Activated effector memory CD4-positive, alpha-beta T cell treated with anti-CD3 and anti-CD28 coated beads, Interleukin-2, amount 50 U/mL, for 16 hours (primary cell): ENCODE measurements at regions not wholly inside any gene's neighbourhood (a gene's known extent, or its start where the extent isn't known, plus 50 kb on each side); places are given as distances from the start of the nearest gene placed in this dataset.
"Not testable (repeated sequence)": the region's sequence is repeated elsewhere in the genome, so short reads cannot be mapped to it uniquely, and the experiment has no call there.

Experiments
- DNase-seq: peaks from one replicate; pipeline ENCODE4 v3.0.0-alpha.2; 2020

- DNase-seq: no peak
These were observed 643.9 kb downstream of the C12orf50 start for GRCh38 chr12:87385322-87385721.

GRCh38 chr12:87384226-87384625, 645.0 kb downstream of the C12orf50 start:
- no peak for DNase-seq

GRCh38 chr12:87383680-87384079, 645.5 kb downstream of the C12orf50 start:
- DNase-seq: no peak

GRCh38 chr12:87382959-87383566, 646.1 kb downstream of the C12orf50 start:
- no peak for DNase-seq

DNA sequence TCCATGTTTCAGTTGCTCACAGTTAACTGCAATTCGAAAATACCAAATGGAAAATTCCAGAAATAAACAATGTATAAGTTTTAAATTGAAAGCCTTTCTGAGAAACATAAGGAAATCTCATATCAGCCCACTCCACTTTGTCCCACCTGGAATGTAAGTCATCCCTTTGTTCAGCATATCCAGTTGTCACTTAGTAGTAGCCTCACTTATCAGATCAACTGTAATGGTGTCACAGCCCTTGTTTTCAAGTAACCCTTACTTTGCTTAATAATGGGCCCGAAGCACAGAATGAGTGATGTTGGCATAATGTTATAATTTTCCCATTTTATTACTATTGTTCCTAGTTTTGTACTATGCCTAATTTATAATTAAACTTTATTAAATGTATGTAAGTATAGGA, 646.8 kb downstream of the C12orf50 start:
- no peak for DNase-seq

DNA sequence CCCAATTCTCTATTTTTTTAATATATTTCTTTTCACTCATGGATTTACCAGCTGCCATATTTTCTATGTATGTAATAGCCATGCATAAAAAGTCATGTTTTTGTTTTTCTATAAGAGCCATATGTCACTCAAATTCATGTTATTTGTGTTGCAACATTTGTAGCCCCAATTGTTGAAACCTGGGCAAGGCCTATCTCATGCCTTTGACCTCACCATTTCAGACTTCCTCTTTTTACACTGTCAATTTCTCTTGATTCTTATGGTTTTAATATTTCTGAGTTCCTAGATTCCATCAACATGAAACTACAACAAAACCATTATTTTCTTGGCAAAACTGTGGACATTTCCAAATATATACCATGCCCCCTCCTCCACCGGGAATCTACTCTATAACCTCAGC, 647.5 kb downstream of the C12orf50 start:
- DNase-seq: no peak

- DNase-seq: no peak
These were observed 650.7 kb downstream of the C12orf50 start for GRCh38 chr12:87378526-87378925.

DNA sequence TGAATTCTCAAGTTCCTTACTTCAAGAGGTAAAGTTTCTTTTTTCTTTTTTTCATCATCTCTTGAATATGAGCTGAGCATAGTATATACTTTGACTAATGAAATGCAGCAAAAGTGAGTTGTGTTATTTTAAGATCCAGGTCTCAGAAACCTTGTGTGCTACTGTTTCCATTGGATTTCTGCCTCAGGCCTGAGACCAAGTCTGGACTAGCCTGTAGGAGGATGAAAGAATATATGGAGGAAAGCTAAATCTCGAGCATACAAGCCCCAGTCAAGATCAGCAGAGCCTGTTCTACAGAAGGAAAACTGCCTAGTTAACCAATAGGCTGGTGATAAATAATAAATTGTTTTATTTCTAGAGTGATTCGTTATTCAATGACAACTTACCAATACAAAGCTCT, 652.5 kb downstream of the C12orf50 start:
- no peak for DNase-seq

DNA sequence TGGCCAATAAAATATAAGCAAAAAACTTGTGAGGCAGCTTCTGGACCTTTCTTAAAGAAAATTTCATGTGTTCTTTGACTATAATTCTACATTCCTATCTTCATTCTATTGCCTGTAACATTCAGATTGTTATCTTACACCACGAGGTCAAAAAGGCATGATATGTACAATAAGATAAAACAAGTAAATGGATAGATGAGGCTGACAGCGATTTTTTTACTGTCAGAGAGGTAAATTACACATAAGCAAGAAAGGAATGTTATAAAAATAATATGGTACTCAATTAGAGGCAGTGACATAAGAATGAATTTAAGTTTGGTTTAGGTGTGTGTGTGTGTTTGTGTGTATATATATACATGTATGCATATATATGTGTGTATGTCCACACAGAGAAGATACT, 660.0 kb downstream of the C12orf50 start:
- DNase-seq: no peak

GRCh38 chr12:87368259-87368658, 660.9 kb downstream of the C12orf50 start:
- DNase-seq: no peak

GRCh38 chr12:87365423-87365822, 663.8 kb downstream of the C12orf50 start:
- DNase-seq: no peak

DNA sequence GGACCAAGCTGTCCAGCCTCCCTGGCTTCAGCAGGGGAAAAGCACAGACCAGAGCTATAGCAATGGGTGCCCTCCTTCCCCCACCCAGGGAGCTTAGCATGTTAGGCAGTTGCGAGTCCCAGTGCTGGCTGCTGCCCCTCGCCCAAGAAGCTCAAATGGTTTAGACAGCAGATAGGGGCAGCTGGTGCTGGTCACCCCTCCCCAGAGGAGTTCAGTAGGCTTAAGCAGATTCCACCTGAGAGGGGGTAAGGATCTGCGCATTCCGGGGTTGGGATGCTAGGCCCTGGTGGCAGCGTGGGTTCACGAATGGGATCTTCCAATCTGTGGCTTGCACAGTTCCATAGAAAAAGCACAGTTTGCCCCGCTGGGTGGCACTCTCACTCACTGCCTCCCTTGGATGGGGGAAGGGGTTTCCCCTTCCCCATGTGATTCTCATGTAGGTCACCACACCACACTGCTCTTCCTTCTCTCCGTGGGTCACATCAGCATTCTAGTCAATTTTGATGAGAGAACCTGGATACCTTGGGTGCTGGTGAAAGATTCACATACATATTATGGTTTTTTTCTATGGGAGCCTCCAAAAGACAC, 665.6 kb downstream of the C12orf50 start:
- DNase-seq: no peak

GRCh38 chr12:87349681-87350080, 679.5 kb downstream of the C12orf50 start:
- DNase-seq: no peak

DNA sequence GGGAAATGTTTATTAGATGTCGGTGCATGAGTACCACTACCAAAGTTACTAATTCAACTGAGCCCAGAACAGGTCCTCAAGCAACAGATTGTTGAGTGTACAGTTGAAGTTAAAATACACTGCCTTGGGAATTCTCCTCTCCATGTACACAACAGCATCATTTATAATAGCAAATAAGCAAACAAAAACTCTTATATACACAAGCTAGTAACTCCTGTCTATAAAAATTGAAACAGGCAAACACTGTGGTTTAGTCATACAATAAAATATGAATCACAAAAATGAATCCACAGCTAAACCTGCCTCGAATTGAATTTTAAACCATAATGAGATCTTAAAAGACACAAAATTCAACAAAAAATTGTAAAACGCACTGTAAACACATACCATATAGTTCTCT, 681.1 kb downstream of the C12orf50 start:
- no peak for DNase-seq

DNA sequence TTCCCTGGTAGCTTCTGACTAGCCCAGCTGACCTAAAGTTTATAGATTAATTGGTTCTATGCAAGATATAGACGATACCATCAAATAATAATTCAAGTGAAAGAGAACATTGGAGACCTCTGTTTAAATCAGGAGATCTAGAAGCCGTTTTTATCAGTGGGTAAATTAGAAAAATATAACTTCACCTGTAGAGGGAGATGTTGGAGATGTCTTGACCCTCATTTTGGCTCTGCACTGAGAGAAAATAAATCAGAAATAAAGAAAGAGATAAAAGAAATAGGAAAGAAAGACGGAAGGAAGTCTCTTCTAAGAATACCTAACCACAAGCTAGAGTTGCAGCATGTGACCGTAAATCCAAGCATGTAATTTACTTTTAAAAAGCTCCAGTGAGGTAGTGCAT, 684.5 kb downstream of the C12orf50 start:
- DNase-seq: no peak

DNA sequence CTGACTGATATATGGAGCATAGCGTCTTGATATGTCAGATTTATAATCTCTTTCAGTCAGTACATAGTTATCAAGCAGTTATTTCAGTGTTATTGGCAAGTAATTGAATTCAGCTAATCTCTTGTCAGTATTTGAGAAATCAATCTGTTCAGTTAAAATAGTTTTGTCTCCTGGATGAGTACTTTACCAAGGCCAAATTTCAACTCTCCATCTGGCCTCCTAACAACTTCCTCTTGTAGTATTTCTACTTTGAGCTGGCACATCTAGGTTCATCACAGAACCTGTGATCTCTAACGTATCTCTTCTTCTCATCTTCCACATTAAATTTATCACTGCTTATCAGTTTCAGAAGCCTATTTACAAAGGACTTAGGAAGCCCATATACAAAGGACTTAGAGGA, 690.5 kb downstream of the C12orf50 start:
- DNase-seq: no peak

DNA sequence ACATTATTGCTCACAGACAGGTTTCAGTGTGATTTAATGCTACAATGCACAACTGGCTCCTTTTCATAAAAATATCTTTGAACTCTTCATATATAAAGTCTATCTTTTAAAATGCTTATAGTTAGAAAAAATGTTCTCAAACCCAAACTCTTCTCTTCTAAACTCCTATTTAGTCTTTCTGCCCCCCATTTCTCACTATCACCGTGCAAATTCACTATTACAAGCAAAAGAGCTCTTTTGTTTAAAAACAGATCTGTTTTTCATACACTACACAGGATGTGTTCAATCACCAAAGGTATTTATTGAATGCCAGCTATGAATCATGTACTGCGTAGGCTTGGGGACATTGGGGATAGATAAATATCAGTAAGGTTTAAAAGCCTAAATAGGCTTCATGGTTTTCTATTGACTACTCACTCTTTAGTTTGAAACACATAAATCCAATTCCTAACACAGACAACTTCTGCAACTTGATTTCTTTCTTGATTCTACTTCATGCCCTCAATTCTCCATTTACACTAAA, 692.3 kb downstream of the C12orf50 start:
- DNase-seq: no peak

DNA sequence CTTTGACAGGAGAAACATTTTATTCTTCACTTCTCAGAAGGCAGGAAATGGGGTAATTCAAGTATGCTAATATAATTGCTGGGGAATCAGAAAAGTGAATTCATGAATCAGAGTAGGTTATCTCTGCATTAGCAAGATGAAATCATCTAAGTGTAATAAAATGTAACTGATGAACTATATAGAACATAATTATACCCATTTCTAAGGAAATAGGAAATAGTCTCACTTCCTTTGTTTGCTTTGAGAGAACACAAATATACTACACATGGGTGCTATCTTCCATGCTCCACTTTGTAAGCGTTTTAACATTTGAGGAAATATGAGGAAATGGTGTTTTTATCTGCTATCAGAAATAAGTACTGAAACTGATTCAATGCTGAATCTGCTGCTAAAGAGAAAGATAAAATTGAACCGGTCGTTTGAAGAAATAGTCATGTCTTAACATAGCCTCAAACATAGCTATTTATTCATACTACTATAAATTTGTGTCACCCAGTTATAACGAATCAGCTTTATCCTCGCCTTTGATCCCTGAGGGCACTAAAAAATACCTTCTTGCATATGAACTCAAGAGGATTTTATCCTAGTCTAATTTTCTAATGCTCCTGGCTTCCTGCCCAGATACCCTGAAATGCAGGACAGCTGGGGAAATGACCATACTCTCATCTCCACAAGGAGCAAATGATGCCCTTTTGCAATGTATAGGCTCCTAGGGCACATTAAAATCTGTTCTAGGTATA, 696.0 kb downstream of the C12orf50 start:
- DNase-seq: no peak

- not testable (repeated sequence) for DNase-seq
These were observed 699.1 kb downstream of the C12orf50 start for GRCh38 chr12:87330071-87330555.

DNA sequence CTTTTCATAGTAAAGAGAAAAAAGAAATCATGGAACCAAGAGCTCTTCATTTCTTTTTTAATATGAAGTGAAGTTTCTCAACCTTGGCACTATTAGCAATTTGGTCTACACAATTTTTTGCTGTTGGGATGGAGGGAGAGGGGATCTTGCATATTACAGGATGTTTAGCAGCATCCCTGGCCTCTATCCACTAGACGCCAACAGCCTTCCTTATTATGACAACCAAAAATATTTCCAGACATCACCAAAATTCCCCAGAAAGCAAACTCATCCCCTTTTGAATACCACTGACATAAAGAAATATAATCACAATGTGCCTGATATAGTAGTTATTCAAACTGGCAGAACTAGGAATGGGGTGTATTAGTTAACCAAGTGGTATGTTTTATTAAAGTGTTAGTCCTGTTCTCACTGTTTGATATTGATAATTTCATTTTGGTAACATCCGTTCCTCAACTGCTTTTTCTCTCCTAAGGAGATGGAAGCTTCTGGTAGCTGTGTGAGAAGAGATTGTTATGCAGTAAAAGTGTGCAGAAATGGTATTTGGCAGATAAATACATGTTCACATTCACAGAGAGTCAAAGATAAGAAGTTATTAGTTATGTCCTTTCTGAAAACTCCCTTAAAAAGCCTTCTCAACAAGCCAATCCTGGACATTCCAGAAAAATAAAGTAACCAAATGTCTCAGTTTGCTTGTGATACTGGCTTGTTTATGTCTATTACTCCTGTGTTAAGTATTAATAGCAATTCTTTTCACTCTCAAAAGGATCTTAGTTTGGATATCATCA, 699.9 kb downstream of the C12orf50 start:
- no peak for DNase-seq

- no peak for DNase-seq
These were observed 705.8 kb downstream of the C12orf50 start for GRCh38 chr12:87323369-87323768.

- DNase-seq: no peak
These were observed 708.5 kb downstream of the C12orf50 start for GRCh38 chr12:87320724-87321123.

DNA sequence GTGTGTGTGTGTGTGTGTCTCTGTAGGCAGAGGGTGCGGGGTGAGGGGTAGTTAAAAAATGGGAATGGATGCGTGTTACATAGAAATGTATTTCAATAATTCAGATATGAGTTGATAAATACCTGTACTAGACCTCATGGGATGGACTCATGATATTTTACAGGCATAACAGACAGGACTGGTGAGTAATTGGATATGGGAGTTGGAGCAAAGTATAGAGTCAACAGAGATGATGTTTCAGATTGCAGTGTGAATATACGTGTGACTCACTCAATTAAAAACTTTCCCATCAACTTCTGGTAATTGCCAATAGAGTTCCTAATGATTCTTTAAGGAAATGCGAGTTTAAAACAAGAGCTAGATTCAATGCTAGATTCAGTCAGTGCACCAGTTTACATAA, 711.9 kb downstream of the C12orf50 start:
- no peak for DNase-seq
